Loucy (cell line): ENCODE measurements at regions not wholly inside any gene's neighbourhood (a gene's known extent, or its start where the extent isn't known, plus 50 kb on each side); places are given as distances from the start of the nearest gene placed in this dataset.

ENCODE experiments used
- H2AFZ ChIP-seq: fragments of 200-600 bp; sonication (generic); 2 replicates; pipeline ENCODE4 v1.6.0; 2016; ENCODE audit warnings: antibody characterized with exemption, mild to moderate bottlenecking, low read length, moderate library complexity
- H3F3A ChIP-seq: fragments of 200-600 bp; 2 replicates; pipeline ENCODE4 v1.6.0; 2016; ENCODE audit warnings: antibody characterized with exemption, low read depth, mild to moderate bottlenecking
- H3K27me3 ChIP-seq: fragments of 200-600 bp; sonication (generic); 2 replicates; pipeline ENCODE4 v1.6.1; 2014; ENCODE audit warnings: low read length, mild to moderate bottlenecking; ENCODE audit not compliant: insufficient read depth, poor library complexity, severe bottlenecking
- H3K36me3 ChIP-seq: fragments of 200-600 bp; sonication (generic); 2 replicates; pipeline ENCODE4 v1.6.1; 2016; ENCODE audit warnings: low read length; ENCODE audit not compliant: insufficient read depth
- H3K4me1 ChIP-seq: fragments of 200-600 bp; sonication (generic); 2 replicates; pipeline ENCODE4 v1.5.1; 2014; ENCODE audit warnings: low read length, mild to moderate bottlenecking; ENCODE audit not compliant: insufficient read depth, poor library complexity, severe bottlenecking
- H3K4me2 ChIP-seq: fragments of 200-600 bp; sonication (generic); 2 replicates; pipeline ENCODE4 v1.6.0; 2014; ENCODE audit warnings: antibody characterized with exemption, low read length, low read depth, mild to moderate bottlenecking; ENCODE audit not compliant: poor library complexity, severe bottlenecking
- H3K4me3 ChIP-seq: fragments of 200-600 bp; sonication (generic); 2 replicates; pipeline ENCODE4 v1.5.1; 2014; ENCODE audit warnings: low read length, mild to moderate bottlenecking, mixed read lengths; ENCODE audit not compliant: poor library complexity, severe bottlenecking
- H3K79me2 ChIP-seq: fragments of 200-600 bp; sonication (generic); 2 replicates; pipeline ENCODE4 v1.6.1; 2014; ENCODE audit warnings: low read length; ENCODE audit not compliant: insufficient read depth
- H3K9ac ChIP-seq: fragments of 200-600 bp; sonication (generic); 2 replicates; pipeline ENCODE4 v1.6.0; 2014; ENCODE audit warnings: mild to moderate bottlenecking, low read depth, low read length, moderate library complexity; ENCODE audit not compliant: poor library complexity, severe bottlenecking
- H3K9me2 ChIP-seq: fragments of 200-600 bp; sonication (generic); replicated peaks from 2 replicates; pipeline ENCODE4 v1.6.1; 2016; ENCODE audit warnings: low read depth, low read length, mixed read lengths
- H3K9me3 ChIP-seq: fragments of 200-600 bp; sonication (generic); 2 replicates; pipeline ENCODE4 v1.6.1; 2014; ENCODE audit warnings: mild to moderate bottlenecking, antibody characterized with exemption, low read length, low read depth; ENCODE audit not compliant: insufficient read depth
- H4K20me1 ChIP-seq: fragments of 200-600 bp; sonication (generic); 2 replicates; pipeline ENCODE4 v1.6.0; 2014; ENCODE audit warnings: antibody characterized with exemption, low read length, mild to moderate bottlenecking; ENCODE audit not compliant: insufficient read depth, poor library complexity, severe bottlenecking
- CTCF ChIP-seq: fragments of 200-600 bp; sonication (generic); conservative IDR thresholded peaks from 2 replicates; pipeline ENCODE4 v1.5.1; 2014; ENCODE audit warnings: mild to moderate bottlenecking, antibody characterized with exemption, low read length
- EZH2phosphoT487 ChIP-seq: fragments of 200-600 bp; IDR thresholded peaks from 2 replicates; pipeline ENCODE4 v1.6.1; 2018; ENCODE audit warnings: antibody characterized with exemption, mild to moderate bottlenecking, moderate library complexity, borderline replicate concordance

GRCh38 chr11:43116071-43116470, 195.7 kb upstream of the API5 start:
- Histone ChIP-seq H3F3A (no peaks in the 10 kb centered on the region), H3K9me2 (no peaks in the 10 kb centered on the region), H3K79me2 (no peaks in the 10 kb centered on the region), H3K4me2 (no peak overlapping the region), H3K9me3 (no peaks in the 10 kb centered on the region; the same call in 1 of the 2 replicates), H2AFZ (no peak overlapping the region), H3K36me3 (no peaks in the 10 kb centered on the region), H3K27me3 (no peaks in the 10 kb centered on the region), H4K20me1 (no peaks in the 10 kb centered on the region), H3K9ac (no peak overlapping the region), H3K4me3 (no peak overlapping the region), H3K4me1 (no peaks in the 10 kb centered on the region)
- TF ChIP-seq CTCF (no peak), EZH2phosphoT487 (no peak)

DNA sequence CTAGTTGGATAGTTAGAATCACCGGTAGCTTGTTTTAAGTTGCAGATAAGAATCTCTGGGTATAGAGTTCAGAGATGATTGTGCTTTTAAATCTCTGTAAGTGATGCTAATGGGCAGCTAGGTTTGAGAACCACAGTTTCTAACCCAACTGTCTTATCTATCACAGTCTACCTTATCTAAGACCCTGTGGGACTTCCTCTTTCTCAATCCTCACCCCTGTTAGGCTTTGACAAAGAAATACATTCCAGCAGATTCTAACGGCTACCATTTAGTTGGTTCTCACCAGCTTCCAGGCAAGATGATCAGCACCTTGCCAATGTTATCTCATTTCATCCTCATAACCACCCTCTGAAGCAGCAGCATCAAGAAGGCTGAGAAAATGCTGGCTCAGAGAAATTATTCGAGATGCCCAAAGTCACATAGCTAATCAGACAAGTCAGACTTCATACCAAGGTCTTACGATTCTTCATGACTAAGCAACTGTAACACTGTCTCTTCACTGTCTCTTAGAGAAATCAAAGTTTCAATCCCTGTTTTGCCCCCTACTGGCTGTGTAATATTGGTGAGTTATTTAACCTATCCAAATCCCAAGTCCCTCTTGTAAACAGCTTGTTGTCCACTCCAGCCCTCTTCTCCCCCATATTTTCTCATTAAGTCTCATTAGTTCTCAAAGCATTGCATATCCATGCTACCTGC, 192.4 kb upstream of the API5 start:
- no peaks in the 10 kb centered on the region for H3K27me3 ChIP-seq
- H2AFZ ChIP-seq = no peak overlapping the region
- no peaks in the 10 kb centered on the region for H3F3A ChIP-seq
- no peaks in the 10 kb centered on the region for H3K4me1 ChIP-seq
- H3K36me3 ChIP-seq = no peaks in the 10 kb centered on the region
- H3K9ac ChIP-seq = no peak overlapping the region
- H3K4me3 ChIP-seq = no peak overlapping the region
- no peak overlapping the region for H3K4me2 ChIP-seq
- H3K9me2 ChIP-seq = no peaks in the 10 kb centered on the region
- no peak for TF ChIP-seq EZH2phosphoT487
- no peak; the same call in 1 of the 2 replicates for TF ChIP-seq CTCF
- H3K79me2 ChIP-seq = no peaks in the 10 kb centered on the region
- no peaks in the 10 kb centered on the region; the same call in 1 of the 2 replicates for H3K9me3 ChIP-seq
- no peaks in the 10 kb centered on the region for H4K20me1 ChIP-seq

- Histone ChIP-seq H3K4me1 (no peaks in the 10 kb centered on the region), H3K79me2 (no peaks in the 10 kb centered on the region), H3K9ac (no peak overlapping the region), H3K9me3 (no peaks in the 10 kb centered on the region; the same call in 1 of the 2 replicates), H3F3A (no peaks in the 10 kb centered on the region), H3K36me3 (no peaks in the 10 kb centered on the region), H3K4me2 (no peak overlapping the region), H3K27me3 (no peaks in the 10 kb centered on the region), H3K9me2 (no peaks in the 10 kb centered on the region), H2AFZ (no peak overlapping the region), H3K4me3 (no peak overlapping the region), H4K20me1 (no peaks in the 10 kb centered on the region)
- no peak for TF ChIP-seq EZH2phosphoT487
- TF ChIP-seq CTCF = no peak
Observed at GRCh38 chr11:43122546-43122945, 189.2 kb upstream of the API5 start.
